Embryonic facial prominence (tissue), 1 donor: ENCODE measurements at regions not wholly inside any gene's neighbourhood (a gene's known extent, or its start where the extent isn't known, plus 50 kb on each side); places are given as distances from the start of the nearest gene placed in this dataset.

Source experiments
- DNase-seq: peaks from one replicate; pipeline ENCODE4 v3.0.0-alpha.2; 2016; ENCODE audit errors: extremely low spot score

GRCh38 chr17:68812876-68813584 lies 142.2 kb downstream of the ABCA8 start:
- DNase-seq, result no peak

GRCh38 chr17:68809148-68809547 lies 146.0 kb downstream of the ABCA8 start:
- no peak for DNase-seq

GRCh38 chr17:68807998-68808772 lies 147.0 kb downstream of the ABCA8 start:
- no peak for DNase-seq

- DNase-seq, result no peak
Observed at GRCh38 chr17:68805609-68806008, 149.6 kb downstream of the ABCA8 start.

GRCh38 chr17:68804777-68805520 lies 150.2 kb downstream of the ABCA8 start:
- no peak for DNase-seq

GRCh38 chr17:68803164-68803929 lies 151.8 kb downstream of the ABCA8 start:
- no peak for DNase-seq

- no peak for DNase-seq
Observed at GRCh38 chr17:68801335-68802247, 153.6 kb downstream of the ABCA8 start.

- DNase-seq, result no peak
Observed at GRCh38 chr17:68800751-68801150, 154.4 kb downstream of the ABCA8 start.

GRCh38 chr17:68794636-68795434 lies 160.4 kb downstream of the ABCA8 start:
- peak; percentile 50 for DNase-seq

GRCh38 chr17:68792873-68793272 lies 162.3 kb downstream of the ABCA8 start:
- DNase-seq, result no peak

GRCh38 chr17:68792042-68792685 lies 163.0 kb downstream of the ABCA8 start:
- DNase-seq, result no peak

- no peak for DNase-seq
Observed at GRCh38 chr17:68790931-68791330, 164.3 kb downstream of the ABCA8 start.

GRCh38 chr17:68790492-68790891 lies 164.7 kb downstream of the ABCA8 start:
- DNase-seq, result no peak

GRCh38 chr17:68789203-68789962 lies 165.8 kb downstream of the ABCA8 start:
- DNase-seq, result no peak

- DNase-seq, result no peak
Observed at GRCh38 chr17:68785565-68786486, 169.4 kb downstream of the ABCA8 start.

GRCh38 chr17:68784431-68784830 lies 170.8 kb downstream of the ABCA8 start:
- no peak for DNase-seq

GRCh38 chr17:68783861-68784260 lies 171.3 kb downstream of the ABCA8 start:
- no peak for DNase-seq

- DNase-seq, result no peak
Observed at GRCh38 chr17:68782789-68783188, 172.4 kb downstream of the ABCA8 start.
